Upper lobe of right lung (tissue), 1 donor: ENCODE measurements at regions not wholly inside any gene's neighbourhood (a gene's known extent, or its start where the extent isn't known, plus 50 kb on each side); places are given as distances from the start of the nearest gene placed in this dataset.

Experiments used
- ATAC-seq: fragments of 200-7000 bp; cut with Tn5 transposase; one replicate; pipeline ENCODE4 v1.9.1; 2020; ENCODE audit warnings: mild to moderate bottlenecking, moderate library complexity
- DNase-seq: peaks from one replicate; pipeline ENCODE4 v3.0.0-alpha.2; 2020
- H3K27ac ChIP-seq: fragments of 200-600 bp; one replicate; pipeline ENCODE4 v1.8.0; 2022
- H3K27me3 ChIP-seq: fragments of 200-600 bp; one replicate; pipeline ENCODE4 v1.8.0; 2022; ENCODE audit warnings: mild to moderate bottlenecking
- H3K36me3 ChIP-seq: fragments of 200-600 bp; one replicate; pipeline ENCODE4 v1.8.0; 2022
- H3K4me1 ChIP-seq: fragments of 200-600 bp; one replicate; pipeline ENCODE4 v1.8.0; 2022
- H3K4me3 ChIP-seq: fragments of 200-600 bp; one replicate; pipeline ENCODE4 v1.8.0; 2022; ENCODE audit warnings: mild to moderate bottlenecking
- H3K9me3 ChIP-seq: fragments of 200-600 bp; one replicate; pipeline ENCODE4 v1.8.0; 2022
- CTCF ChIP-seq: fragments of 200-600 bp; IDR thresholded peaks from one replicate; pipeline ENCODE4 v1.8.0; 2022; ENCODE audit warnings: antibody characterized with exemption
- intact Hi-C: fragments of 100-400 bp; cut with DNase I; formaldehyde crosslinking; loops from one replicate; pipeline ENCODE4 v1.11.0; 2022
- donor health status: DM: no; HTN: yes; CAD: no; lungs with severe emphysema.

GRCh38 chr9:118058227-118058626, 354.0 kb downstream of the TLR4 start:
- H3K4me3 ChIP-seq = no peak overlapping the region
- H3K27me3 ChIP-seq = no peaks in the 10 kb centered on the region
- no peak for DNase-seq
- no peak for TF ChIP-seq CTCF
- intact Hi-C loops = no loop called here
- ATAC-seq = no peak
- H3K36me3 ChIP-seq = no peaks in the 10 kb centered on the region
- H3K9me3 ChIP-seq = no peaks in the 10 kb centered on the region
- H3K27ac ChIP-seq = no peak overlapping the region
- H3K4me1 ChIP-seq = no peaks in the 10 kb centered on the region

DNA sequence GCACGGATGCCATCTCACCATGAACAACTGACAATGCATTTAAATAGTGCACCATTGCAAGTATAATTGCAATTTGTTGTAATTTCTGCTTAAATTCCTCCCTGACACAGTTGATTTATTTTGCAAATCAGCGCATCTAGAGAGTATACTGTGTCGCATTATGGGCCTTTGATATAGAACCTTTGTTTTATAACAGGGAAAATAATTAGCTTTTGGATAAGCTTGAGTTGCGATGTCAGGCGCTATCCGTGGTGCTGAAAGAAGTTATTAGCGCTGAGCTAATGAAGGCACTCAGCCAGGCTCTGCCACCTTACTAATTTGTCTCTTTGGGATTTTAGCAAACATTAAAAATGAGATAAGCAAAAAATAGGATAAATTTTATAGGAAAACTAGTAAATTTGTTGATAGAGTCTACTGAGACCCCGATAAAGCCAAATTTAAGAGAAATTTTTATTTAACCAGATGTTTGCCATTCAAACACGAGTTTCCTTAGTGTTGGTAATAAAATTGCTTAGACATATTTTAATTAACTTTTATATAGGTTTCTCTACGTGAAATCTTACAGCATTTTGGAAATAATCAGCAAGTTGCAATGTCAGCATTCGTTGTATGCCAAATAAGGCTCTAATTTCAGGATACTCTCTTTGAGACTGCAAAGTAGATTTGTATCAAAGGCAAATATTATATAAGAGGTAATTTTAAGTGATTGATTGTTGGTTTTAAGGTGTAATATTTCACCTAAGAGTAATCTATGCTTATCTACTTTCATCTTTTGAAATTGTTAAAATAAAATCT, 355.5 kb downstream of the TLR4 start:
- Histone ChIP-seq H3K9me3 (no peaks in the 10 kb centered on the region), H3K27ac (no peak overlapping the region), H3K36me3 (no peaks in the 10 kb centered on the region), H3K4me3 (no peak overlapping the region), H3K4me1 (no peaks in the 10 kb centered on the region), H3K27me3 (no peaks in the 10 kb centered on the region)
- intact Hi-C loops = no loop called here
- TF ChIP-seq CTCF = no peak
- ATAC-seq = no peak
- DNase-seq = no peak

DNA sequence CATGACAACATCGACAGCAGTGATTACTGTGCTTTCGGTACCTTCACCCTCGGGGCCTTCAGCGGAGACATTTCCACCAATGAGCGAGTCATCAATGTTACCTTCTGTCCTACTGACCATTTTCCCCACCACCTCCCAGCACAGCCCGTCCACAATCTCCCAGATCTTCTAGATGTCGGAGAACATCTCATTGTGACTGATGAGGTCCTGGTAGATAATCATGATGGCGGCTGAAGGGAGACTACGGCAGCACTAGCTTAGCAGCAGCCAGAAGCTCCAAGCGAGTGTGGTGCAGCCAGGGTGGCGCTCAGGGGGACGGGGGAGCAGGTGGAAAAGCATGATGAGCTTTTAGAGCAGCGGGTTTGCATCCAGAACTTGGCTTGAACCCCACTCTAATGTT, 379.0 kb downstream of the TLR4 start:
- Histone ChIP-seq H3K27ac (no peak overlapping the region), H3K27me3 (no peaks in the 10 kb centered on the region), H3K9me3 (no peaks in the 10 kb centered on the region), H3K4me3 (no peak overlapping the region), H3K4me1 (no peaks in the 10 kb centered on the region), H3K36me3 (no peaks in the 10 kb centered on the region)
- intact Hi-C loops = no loop called here
- no peak for TF ChIP-seq CTCF
- no peak for DNase-seq
- no peak for ATAC-seq

DNA sequence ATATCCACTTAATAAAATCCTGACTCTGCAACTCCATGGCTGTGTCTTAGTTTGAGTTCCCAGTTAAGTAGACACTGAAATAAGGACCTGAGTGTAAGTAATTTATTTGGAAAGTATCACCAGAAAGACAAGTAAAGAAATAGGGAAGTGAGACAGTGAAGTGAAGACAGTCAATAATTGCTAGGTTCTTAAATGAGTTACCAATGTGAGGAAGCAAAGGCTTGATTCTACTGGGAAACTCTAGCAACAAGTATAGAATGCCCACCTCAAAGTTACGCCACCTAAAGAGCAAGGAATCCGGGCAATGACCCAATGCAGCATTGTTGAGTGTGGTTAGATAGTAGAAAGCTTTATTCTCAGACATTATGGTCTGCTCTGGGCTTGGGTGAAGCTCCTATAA, 383.9 kb downstream of the TLR4 start:
- TF ChIP-seq CTCF = no peak
- Histone ChIP-seq H3K9me3 (no peaks in the 10 kb centered on the region), H3K27ac (no peak overlapping the region), H3K4me3 (no peak overlapping the region), H3K27me3 (no peaks in the 10 kb centered on the region), H3K36me3 (no peaks in the 10 kb centered on the region), H3K4me1 (no peaks in the 10 kb centered on the region)
- ATAC-seq = no peak
- no peak for DNase-seq
- intact Hi-C loops = no loop called here

DNA sequence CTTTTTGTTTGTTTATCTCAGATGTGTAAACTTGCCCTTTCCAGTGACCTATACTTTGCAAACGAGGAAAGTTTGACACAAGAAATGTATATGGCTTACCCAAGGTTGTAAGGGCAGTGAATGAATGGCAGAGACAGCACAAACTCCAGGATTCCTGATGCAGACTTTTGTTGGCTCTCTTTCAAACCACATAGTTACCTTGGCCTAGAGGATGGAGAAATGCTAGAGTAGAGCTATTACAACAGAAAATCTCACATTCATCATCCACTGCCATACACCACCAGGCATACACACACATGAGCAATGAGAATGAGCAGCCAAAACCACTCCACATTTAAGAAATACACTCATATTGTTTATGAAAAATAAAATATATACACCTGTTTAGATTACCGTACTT, 387.0 kb downstream of the TLR4 start:
- Histone ChIP-seq H3K27me3 (no peaks in the 10 kb centered on the region), H3K9me3 (no peaks in the 10 kb centered on the region), H3K36me3 (no peaks in the 10 kb centered on the region), H3K4me3 (no peak overlapping the region), H3K27ac (no peak overlapping the region), H3K4me1 (no peaks in the 10 kb centered on the region)
- no peak for ATAC-seq
- no peak for DNase-seq
- TF ChIP-seq CTCF = no peak
- intact Hi-C loops = no loop called here
